Retina (tissue), 1 donor: ENCODE measurements at regions not wholly inside any gene's neighbourhood (a gene's known extent, or its start where the extent isn't known, plus 50 kb on each side); places are given as distances from the start of the nearest gene placed in this dataset.

ENCODE experiments used
- DNase-seq: peaks from one replicate; pipeline ENCODE4 v3.0.0-alpha.2; 2016

GRCh38 chr3:24944805-24945520 is 450.3 kb upstream of the THRB start:
- no peak for DNase-seq

GRCh38 chr3:24945563-24945962 is 450.9 kb upstream of the THRB start:
- no peak for DNase-seq

GRCh38 chr3:24947103-24947502 is 452.5 kb upstream of the THRB start:
- no peak for DNase-seq

GRCh38 chr3:24951180-24951579 is 456.5 kb upstream of the THRB start:
- DNase-seq, result no peak

- DNase-seq, result no peak
Observed at GRCh38 chr3:24952388-24952787, 457.7 kb upstream of the THRB start.

GRCh38 chr3:24953060-24953771 is 458.6 kb upstream of the THRB start:
- no peak for DNase-seq

- no peak for DNase-seq
Observed at GRCh38 chr3:24956613-24957012, 462.0 kb upstream of the THRB start.

GRCh38 chr3:24958271-24958670 is 463.6 kb upstream of the THRB start:
- DNase-seq, result no peak

GRCh38 chr3:24958910-24959447 is 464.3 kb upstream of the THRB start:
- no peak for DNase-seq

- DNase-seq, result peak; percentile 34
Observed at GRCh38 chr3:24963762-24964625, 464.1 kb upstream of the RARB start.

GRCh38 chr3:24965706-24966385 is 462.2 kb upstream of the RARB start:
- no peak for DNase-seq

- no peak for DNase-seq
Observed at GRCh38 chr3:24968036-24968435, 460.0 kb upstream of the RARB start.

- no peak for DNase-seq
Observed at GRCh38 chr3:24972491-24972890, 455.6 kb upstream of the RARB start.

GRCh38 chr3:24981309-24981708 is 446.8 kb upstream of the RARB start:
- DNase-seq, result no peak

GRCh38 chr3:24981924-24982323 is 446.1 kb upstream of the RARB start:
- DNase-seq, result no peak

GRCh38 chr3:24985668-24986067 is 442.4 kb upstream of the RARB start:
- no peak for DNase-seq

GRCh38 chr3:24986612-24987011 is 441.5 kb upstream of the RARB start:
- DNase-seq, result no peak

GRCh38 chr3:24999357-24999756 is 428.7 kb upstream of the RARB start:
- no peak for DNase-seq

- DNase-seq, result no peak
Observed at GRCh38 chr3:25000971-25001591, 427.0 kb upstream of the RARB start.

GRCh38 chr3:25002052-25002451 is 426.0 kb upstream of the RARB start:
- no peak for DNase-seq

- DNase-seq, result no peak
Observed at GRCh38 chr3:25007974-25008658, 419.9 kb upstream of the RARB start.

- DNase-seq, result no peak
Observed at GRCh38 chr3:25009665-25010064, 418.4 kb upstream of the RARB start.
